ENCODE measurements at regions not wholly inside any gene's neighbourhood (a gene's known extent, or its start where the extent isn't known, plus 50 kb on each side); places are given as distances from the start of the nearest gene placed in this dataset.
A peak's percentile ranks its signal among the peaks of the same experiment; 100 is the strongest.
"Not testable (repeated sequence)": the region's sequence is repeated elsewhere in the genome, so short reads cannot be mapped to it uniquely, and the experiment has no call there.

DNA sequence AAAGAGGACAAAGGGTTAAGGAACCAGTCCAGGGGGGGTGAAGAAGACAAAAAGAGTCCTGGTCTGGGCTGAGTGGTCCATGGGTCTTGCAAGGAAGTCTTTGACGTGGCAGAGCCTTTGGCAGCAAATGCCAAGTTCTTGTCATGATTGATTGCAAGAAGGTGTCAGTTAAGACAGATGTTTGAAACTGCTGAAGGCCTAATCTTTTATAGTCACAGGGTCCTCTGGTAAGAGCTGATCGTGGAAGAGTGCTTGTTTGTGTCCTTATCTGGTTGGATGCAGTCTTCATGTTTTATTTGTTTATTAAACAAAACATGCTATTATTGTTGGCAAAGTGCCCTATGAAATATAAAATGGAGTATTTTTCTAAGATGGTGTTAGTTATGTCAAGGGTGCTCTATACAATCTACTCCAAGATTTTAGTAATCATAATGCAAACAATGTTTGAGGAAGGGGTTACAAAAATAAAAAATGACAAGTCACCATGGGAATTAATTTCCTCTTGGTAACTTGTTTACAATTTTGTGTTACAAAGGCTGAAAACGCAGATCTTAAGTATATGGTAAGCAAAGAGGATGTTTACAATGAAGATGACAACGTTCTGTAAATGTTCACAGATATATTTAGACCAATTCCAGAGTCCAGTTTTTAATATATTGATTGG, 85.9 kb downstream of the MAGED4 start:
- no peak overlapping the region for H3K4me3 Mint-ChIP-seq (ENCODE audit: low read depth)
- DNase-seq (ENCODE audit: low spot score, unreplicated experiment) = no peak
- no peak overlapping the region for H3K27ac Mint-ChIP-seq
- H3K4me1 Mint-ChIP-seq (ENCODE audit: low read depth) = no peaks in the 10 kb centered on the region
- H3K9me3 Mint-ChIP-seq (ENCODE audit: low read depth) = peaks cover 11% of the 10 kb centered on the region
- TF ChIP-seq, protein P1, sequence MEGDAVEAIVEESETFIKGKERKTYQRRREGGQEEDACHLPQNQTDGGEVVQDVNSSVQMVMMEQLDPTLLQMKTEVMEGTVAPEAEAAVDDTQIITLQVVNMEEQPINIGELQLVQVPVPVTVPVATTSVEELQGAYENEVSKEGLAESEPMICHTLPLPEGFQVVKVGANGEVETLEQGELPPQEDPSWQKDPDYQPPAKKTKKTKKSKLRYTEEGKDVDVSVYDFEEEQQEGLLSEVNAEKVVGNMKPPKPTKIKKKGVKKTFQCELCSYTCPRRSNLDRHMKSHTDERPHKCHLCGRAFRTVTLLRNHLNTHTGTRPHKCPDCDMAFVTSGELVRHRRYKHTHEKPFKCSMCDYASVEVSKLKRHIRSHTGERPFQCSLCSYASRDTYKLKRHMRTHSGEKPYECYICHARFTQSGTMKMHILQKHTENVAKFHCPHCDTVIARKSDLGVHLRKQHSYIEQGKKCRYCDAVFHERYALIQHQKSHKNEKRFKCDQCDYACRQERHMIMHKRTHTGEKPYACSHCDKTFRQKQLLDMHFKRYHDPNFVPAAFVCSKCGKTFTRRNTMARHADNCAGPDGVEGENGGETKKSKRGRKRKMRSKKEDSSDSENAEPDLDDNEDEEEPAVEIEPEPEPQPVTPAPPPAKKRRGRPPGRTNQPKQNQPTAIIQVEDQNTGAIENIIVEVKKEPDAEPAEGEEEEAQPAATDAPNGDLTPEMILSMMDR (IDR thresholded peaks at IDR 0.05; ENCODE audit: unreplicated experiment) = no peak
- H3K36me3 Mint-ChIP-seq (ENCODE audit: insufficient read depth) = no peaks in the 10 kb centered on the region
- H3K27me3 Mint-ChIP-seq = no peaks in the 10 kb centered on the region

DNA sequence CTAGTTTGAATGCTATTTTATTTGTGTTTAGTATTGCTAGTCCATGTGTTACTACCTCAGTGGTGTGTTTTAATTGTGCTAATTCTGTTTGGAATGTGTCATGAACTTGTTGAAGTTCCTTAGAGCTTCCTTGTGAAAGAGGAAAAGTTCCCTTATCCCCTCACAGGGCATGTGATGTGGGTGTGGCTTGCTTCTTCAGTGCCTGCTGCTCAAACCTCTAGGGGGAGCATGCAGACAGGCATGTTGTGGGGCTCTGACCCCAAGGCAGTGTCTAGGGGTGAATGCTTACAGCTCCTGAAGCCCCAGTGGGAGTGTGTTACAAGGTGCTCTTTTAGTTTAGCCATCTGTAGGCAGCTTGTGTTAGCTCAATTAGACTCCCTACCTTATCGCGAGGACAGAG, 86.5 kb downstream of the MAGED4 start:
- Mint-ChIP-seq H3K27ac (no peak overlapping the region), H3K27me3 (no peaks in the 10 kb centered on the region), H3K4me3 (ENCODE audit: low read depth) (no peak overlapping the region), H3K9me3 (ENCODE audit: low read depth) (peaks cover 13% of the 10 kb centered on the region), H3K36me3 (ENCODE audit: insufficient read depth) (no peaks in the 10 kb centered on the region), H3K4me1 (ENCODE audit: low read depth) (no peaks in the 10 kb centered on the region)
- no peak for DNase-seq (ENCODE audit: low spot score, unreplicated experiment)
- TF ChIP-seq, protein P1 (IDR thresholded peaks at IDR 0.05; ENCODE audit: unreplicated experiment) = peak; percentile 39

DNA sequence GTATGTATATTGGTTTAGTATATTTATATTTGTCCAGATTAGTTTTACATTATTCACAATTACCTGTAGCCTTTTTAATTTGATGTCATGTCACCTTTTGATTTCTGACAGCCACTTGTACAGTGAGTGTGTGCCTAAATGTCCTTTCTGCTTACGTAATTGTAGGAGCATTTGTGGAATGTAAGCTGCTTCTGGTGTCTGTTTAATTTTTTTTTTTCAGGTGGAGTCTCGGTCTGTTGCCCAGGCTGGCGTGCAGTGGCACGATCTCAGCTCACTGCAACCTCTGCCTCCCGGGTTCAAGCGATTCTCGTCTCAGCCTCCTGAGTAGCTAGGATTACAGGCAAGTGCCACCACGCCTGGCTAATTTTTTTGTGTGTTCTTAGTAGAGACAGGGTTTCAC, 91.2 kb upstream of the XAGE2 start:
- H3K27ac Mint-ChIP-seq = no peak overlapping the region

DNA sequence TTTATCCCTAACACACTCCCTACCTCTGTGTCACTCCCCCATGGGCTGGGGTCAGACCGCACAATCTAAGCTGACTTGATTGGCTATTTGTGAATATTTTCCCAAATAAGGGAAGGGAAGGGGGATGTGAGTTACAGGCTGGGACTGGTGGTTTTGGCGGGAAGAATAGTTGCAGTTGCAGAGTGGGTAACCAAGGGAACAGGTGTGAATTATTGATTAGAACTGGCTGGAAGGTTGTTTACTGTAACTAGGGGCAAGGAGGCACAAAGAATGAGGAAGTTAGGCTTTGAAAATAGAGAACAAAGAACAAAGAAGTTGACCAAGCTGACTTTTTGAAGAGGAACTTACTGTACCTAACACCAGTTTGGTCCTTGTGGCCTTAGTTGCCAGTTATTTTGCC, 88.0 kb upstream of the XAGE2 start:
- DNase-seq (ENCODE audit: low spot score, unreplicated experiment) = no peak
- Mint-ChIP-seq H3K4me1 (ENCODE audit: low read depth) (no peaks in the 10 kb centered on the region), H3K4me3 (ENCODE audit: low read depth) (no peak overlapping the region), H3K36me3 (ENCODE audit: insufficient read depth) (peaks cover 4% of the 10 kb centered on the region), H3K27ac (no peak overlapping the region), H3K9me3 (ENCODE audit: low read depth) (peaks cover 35% of the 10 kb centered on the region), H3K27me3 (no peaks in the 10 kb centered on the region)
- TF ChIP-seq, protein P1 (IDR thresholded peaks at IDR 0.05; ENCODE audit: unreplicated experiment) = no peak

More for the DNA sequence above, 91.2 kb upstream of the XAGE2 start:
- H3K4me1 Mint-ChIP-seq (ENCODE audit: low read depth) = no peaks in the 10 kb centered on the region
- no peak overlapping the region for H3K4me3 Mint-ChIP-seq (ENCODE audit: low read depth)
- no peak for DNase-seq (ENCODE audit: low spot score, unreplicated experiment)
- TF ChIP-seq, protein P1 (IDR thresholded peaks at IDR 0.05; ENCODE audit: unreplicated experiment) = no peak
- peaks cover 38% of the 10 kb centered on the region for H3K9me3 Mint-ChIP-seq (ENCODE audit: low read depth)
- no peaks in the 10 kb centered on the region for H3K27me3 Mint-ChIP-seq
- peaks cover 4% of the 10 kb centered on the region for H3K36me3 Mint-ChIP-seq (ENCODE audit: insufficient read depth)

DNA sequence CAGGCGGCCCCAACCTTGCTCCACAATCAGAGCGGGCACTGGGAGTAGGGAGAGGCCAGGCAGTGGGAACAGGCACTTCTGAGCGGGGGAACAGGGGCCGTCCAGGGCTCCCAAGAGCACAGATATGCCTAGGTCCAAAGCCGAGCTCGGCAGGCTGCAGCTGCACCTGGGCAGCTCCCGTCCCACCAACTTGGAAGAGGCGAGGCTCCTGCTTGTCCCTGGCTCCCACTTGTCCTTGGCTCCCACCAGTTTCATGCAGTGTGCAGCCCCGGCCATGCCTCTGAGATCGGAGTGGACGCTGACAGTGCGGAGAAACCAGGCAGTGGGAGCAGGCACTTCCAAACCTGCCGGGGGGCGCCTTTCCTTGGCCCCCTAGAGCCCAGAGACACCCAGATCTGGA, 84.0 kb upstream of the XAGE2 start:
- Mint-ChIP-seq H3K4me3 (ENCODE audit: low read depth) (no peak overlapping the region), H3K4me1 (ENCODE audit: low read depth) (no peaks in the 10 kb centered on the region), H3K9me3 (ENCODE audit: low read depth) (peaks cover 30% of the 10 kb centered on the region), H3K27me3 (no peaks in the 10 kb centered on the region), H3K36me3 (ENCODE audit: insufficient read depth) (peaks cover 4% of the 10 kb centered on the region), H3K27ac (no peak overlapping the region)
- TF ChIP-seq, protein P1 (IDR thresholded peaks at IDR 0.05; ENCODE audit: unreplicated experiment) = no peak
- DNase-seq (ENCODE audit: low spot score, unreplicated experiment) = no peak

DNA sequence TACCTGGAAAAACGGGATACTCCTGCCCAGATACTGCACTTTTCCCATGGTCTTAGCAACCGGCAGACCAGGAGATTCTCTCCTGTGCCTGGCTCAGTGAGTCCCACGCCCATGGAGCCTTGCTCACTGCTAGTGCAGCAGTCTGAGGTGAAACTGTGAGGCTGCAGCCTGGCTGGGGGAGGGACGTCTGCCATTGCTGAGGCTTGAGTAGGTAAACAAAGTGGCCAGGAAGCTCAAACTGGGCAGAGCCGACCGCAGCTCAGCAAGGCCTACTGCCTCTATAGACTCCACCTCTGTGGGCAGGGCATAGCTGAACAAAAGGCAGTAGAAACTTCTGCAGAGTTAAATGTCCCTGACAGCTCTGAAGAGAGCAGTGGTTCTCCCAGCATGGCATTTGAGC, 69.9 kb upstream of the XAGE2 start:
- peaks cover 25% of the 10 kb centered on the region for H3K9me3 Mint-ChIP-seq (ENCODE audit: low read depth)
- not testable (repeated sequence) for H3K4me3 Mint-ChIP-seq (ENCODE audit: low read depth); H3K27me3 Mint-ChIP-seq; H3K4me1 Mint-ChIP-seq (ENCODE audit: low read depth); H3K27ac Mint-ChIP-seq; H3K36me3 Mint-ChIP-seq (ENCODE audit: insufficient read depth); DNase-seq (ENCODE audit: low spot score, unreplicated experiment)

DNA sequence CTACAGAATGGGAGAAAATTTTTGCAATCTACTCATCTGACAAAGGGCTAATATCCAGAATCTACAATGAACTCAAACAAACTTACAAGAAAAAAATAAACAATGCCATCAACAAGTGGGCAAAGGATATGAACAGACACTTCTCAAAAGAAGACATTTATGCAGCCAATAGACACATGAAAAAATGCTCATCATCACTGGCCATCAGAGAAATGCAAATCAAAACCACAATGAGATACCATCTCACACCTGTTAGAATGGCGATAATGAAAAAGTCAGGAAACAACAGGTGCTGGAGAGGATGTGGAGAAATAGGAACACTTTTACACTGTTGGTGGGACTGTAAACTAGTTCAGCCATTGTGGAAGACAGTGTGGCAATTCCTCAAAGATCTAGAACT, 60.3 kb upstream of the XAGE2 start:
- H3K27me3 Mint-ChIP-seq; H3K36me3 Mint-ChIP-seq (ENCODE audit: insufficient read depth); H3K27ac Mint-ChIP-seq; DNase-seq (ENCODE audit: low spot score, unreplicated experiment); H3K9me3 Mint-ChIP-seq (ENCODE audit: low read depth); H3K4me3 Mint-ChIP-seq (ENCODE audit: low read depth); H3K4me1 Mint-ChIP-seq (ENCODE audit: low read depth): not testable (repeated sequence)
